ENCODE measurements at regions not wholly inside any gene's neighbourhood (a gene's known extent, or its start where the extent isn't known, plus 50 kb on each side); places are given as distances from the start of the nearest gene placed in this dataset.

DNA sequence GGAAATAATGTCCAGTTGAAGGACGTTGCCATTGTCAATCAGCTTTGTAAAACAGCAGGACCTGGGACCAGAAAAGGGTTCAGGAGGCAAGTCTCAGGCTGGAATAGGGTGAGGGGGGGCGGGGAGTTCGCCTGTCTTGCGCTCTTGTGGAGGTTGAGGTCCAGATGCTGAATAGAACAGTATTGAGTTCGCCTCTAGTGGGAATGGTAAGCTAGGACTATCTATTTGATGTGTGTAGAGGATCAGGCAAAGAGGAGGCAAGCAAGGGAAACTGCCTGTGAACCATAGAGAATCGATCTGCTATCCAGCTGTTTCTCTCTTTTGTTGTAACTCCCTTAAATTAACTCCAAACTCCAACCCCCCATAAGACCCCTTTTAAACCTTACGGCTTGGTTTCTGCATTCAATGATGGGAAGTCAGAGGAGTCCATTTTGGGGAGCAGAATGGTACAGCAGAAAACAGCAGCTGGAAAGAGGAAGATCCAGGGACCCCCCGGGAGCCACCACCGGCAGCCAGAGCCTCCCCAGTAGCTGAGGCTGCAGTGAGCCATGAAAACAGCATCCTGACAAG lies 133.7 kb downstream of the SLC28A3 start:
- TF ChIP-seq, protein P1, sequence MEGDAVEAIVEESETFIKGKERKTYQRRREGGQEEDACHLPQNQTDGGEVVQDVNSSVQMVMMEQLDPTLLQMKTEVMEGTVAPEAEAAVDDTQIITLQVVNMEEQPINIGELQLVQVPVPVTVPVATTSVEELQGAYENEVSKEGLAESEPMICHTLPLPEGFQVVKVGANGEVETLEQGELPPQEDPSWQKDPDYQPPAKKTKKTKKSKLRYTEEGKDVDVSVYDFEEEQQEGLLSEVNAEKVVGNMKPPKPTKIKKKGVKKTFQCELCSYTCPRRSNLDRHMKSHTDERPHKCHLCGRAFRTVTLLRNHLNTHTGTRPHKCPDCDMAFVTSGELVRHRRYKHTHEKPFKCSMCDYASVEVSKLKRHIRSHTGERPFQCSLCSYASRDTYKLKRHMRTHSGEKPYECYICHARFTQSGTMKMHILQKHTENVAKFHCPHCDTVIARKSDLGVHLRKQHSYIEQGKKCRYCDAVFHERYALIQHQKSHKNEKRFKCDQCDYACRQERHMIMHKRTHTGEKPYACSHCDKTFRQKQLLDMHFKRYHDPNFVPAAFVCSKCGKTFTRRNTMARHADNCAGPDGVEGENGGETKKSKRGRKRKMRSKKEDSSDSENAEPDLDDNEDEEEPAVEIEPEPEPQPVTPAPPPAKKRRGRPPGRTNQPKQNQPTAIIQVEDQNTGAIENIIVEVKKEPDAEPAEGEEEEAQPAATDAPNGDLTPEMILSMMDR (IDR thresholded peaks at IDR 0.05; ENCODE audit: extremely low read depth, low read depth, low read length), result no peak
- Histone ChIP-seq H3K36me3 (ENCODE audit: insufficient read depth, low read length) (no peaks in the 10 kb centered on the region), H2AFZ (ENCODE audit: low read length) (no peak overlapping the region), H4K20me1 (ENCODE audit: insufficient read depth, low read length) (no peaks in the 10 kb centered on the region), H3K27ac (ENCODE audit: low read depth, low read length) (no peak overlapping the region), H3K4me1 (ENCODE audit: insufficient read depth, low read length) (no peaks in the 10 kb centered on the region), H3K4me3 (ENCODE audit: insufficient read depth, low read length) (no peak overlapping the region), H3K9me3 (ENCODE audit: low read depth, low read length) (no peaks in the 10 kb centered on the region), H3K79me2 (ENCODE audit: insufficient read depth, low read length) (no peaks in the 10 kb centered on the region), H3K4me2 (ENCODE audit: insufficient read depth, low read length) (no peak overlapping the region), H3K27me3 (ENCODE audit: insufficient read depth, low read length) (no peaks in the 10 kb centered on the region)
- no peak for DNase-seq (ENCODE audit: insufficient read length, low spot score, missing footprints)

DNA sequence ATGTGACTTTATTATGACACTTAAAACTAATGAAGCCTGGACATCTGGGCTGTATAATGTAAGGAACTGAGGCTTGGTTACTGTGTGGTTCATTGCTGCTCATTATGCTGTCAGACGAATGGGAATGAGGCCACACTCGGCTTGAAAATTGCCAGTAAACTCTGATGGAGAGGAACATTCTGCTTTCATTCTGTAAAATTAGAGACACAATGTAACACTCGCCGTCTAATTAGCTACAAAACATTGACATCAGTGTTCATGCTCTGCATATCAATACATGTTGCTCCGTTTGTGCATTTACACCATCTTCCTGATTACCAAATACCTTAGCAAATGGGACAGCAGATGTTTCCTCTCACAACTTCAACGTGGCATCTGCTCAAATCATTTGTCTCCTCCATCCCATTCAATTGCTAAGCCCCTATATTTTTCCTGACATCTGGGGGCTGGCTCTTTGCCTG lies 133.0 kb downstream of the SLC28A3 start:
- Histone ChIP-seq H4K20me1 (ENCODE audit: insufficient read depth, low read length) (no peaks in the 10 kb centered on the region), H3K27ac (ENCODE audit: low read depth, low read length) (no peak overlapping the region), H3K27me3 (ENCODE audit: insufficient read depth, low read length) (no peaks in the 10 kb centered on the region), H3K79me2 (ENCODE audit: insufficient read depth, low read length) (no peaks in the 10 kb centered on the region), H3K36me3 (ENCODE audit: insufficient read depth, low read length) (no peaks in the 10 kb centered on the region), H3K4me1 (ENCODE audit: insufficient read depth, low read length) (no peaks in the 10 kb centered on the region), H3K4me2 (ENCODE audit: insufficient read depth, low read length) (no peak overlapping the region), H3K9me3 (ENCODE audit: low read depth, low read length) (no peaks in the 10 kb centered on the region), H2AFZ (ENCODE audit: low read length) (peak overlapping the region; percentile 6), H3K4me3 (ENCODE audit: insufficient read depth, low read length) (no peak overlapping the region)
- peak; percentile 27 for DNase-seq (ENCODE audit: insufficient read length, low spot score, missing footprints)
- TF ChIP-seq, protein P1 (IDR thresholded peaks at IDR 0.05; ENCODE audit: extremely low read depth, low read depth, low read length), result no peak

DNA sequence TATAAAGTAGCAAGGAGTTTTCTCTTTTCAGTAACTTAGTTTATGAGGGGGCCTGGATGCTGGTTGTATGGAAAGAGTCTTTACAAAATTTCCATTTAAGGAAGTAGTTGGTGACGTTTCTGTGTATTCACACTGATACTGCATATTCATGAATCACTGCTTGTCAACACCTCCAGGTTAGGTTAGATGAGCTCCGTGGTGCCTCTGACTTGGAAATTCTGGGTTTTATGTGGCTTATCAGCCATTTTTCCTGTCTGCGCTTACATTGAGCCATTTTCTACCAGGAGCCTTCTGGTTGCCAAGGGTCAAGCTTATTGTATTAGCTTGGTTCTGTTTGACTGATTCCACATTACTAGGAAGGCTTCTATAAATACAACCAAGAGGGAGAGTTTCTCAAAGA lies 128.3 kb downstream of the SLC28A3 start:
- no peaks in the 10 kb centered on the region for H3K27me3 ChIP-seq (ENCODE audit: insufficient read depth, low read length)
- H3K4me1 ChIP-seq (ENCODE audit: insufficient read depth, low read length), result no peaks in the 10 kb centered on the region
- H3K4me3 ChIP-seq (ENCODE audit: insufficient read depth, low read length), result no peak overlapping the region
- no peaks in the 10 kb centered on the region for H3K79me2 ChIP-seq (ENCODE audit: insufficient read depth, low read length)
- H3K9me3 ChIP-seq (ENCODE audit: low read depth, low read length), result no peaks in the 10 kb centered on the region
- no peaks in the 10 kb centered on the region for H4K20me1 ChIP-seq (ENCODE audit: insufficient read depth, low read length)
- H3K27ac ChIP-seq (ENCODE audit: low read depth, low read length), result no peak overlapping the region
- DNase-seq (ENCODE audit: insufficient read length, low spot score, missing footprints), result no peak
- H3K4me2 ChIP-seq (ENCODE audit: insufficient read depth, low read length), result no peak overlapping the region
- TF ChIP-seq, protein P1 (IDR thresholded peaks at IDR 0.05; ENCODE audit: extremely low read depth, low read depth, low read length), result no peak
- no peaks in the 10 kb centered on the region for H3K36me3 ChIP-seq (ENCODE audit: insufficient read depth, low read length)
- no peak overlapping the region for H2AFZ ChIP-seq (ENCODE audit: low read length)

DNA sequence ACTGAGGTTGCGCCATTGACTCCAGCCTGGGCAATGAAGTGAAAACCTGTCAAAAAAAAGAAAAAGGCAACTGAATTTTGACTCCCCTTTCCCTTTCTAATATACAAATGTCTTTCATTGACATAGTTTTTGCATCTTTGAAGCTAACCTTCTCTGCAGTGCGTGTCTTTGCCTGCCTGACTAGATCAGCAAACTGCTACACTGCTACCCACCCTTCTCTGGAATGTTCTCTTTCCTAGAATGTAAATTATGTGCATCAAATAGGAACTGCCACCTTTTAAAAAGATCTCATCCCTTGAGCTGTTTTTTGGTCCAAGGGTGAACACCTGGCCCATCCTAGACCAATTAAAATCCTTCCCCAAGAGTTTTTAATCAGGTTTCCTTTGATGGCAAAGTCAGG lies 127.6 kb downstream of the SLC28A3 start:
- TF ChIP-seq, protein P1 (IDR thresholded peaks at IDR 0.05; ENCODE audit: extremely low read depth, low read depth, low read length), result no peak
- Histone ChIP-seq H3K9me3 (ENCODE audit: low read depth, low read length) (no peaks in the 10 kb centered on the region), H3K4me1 (ENCODE audit: insufficient read depth, low read length) (no peaks in the 10 kb centered on the region)

More for the DNA sequence above, 127.6 kb downstream of the SLC28A3 start:
- no peak for DNase-seq (ENCODE audit: insufficient read length, low spot score, missing footprints)
- Histone ChIP-seq H3K79me2 (ENCODE audit: insufficient read depth, low read length) (no peaks in the 10 kb centered on the region), H3K4me2 (ENCODE audit: insufficient read depth, low read length) (no peak overlapping the region), H3K27ac (ENCODE audit: low read depth, low read length) (no peak overlapping the region), H4K20me1 (ENCODE audit: insufficient read depth, low read length) (no peaks in the 10 kb centered on the region), H3K36me3 (ENCODE audit: insufficient read depth, low read length) (no peaks in the 10 kb centered on the region), H3K27me3 (ENCODE audit: insufficient read depth, low read length) (no peaks in the 10 kb centered on the region), H2AFZ (ENCODE audit: low read length) (no peak overlapping the region), H3K4me3 (ENCODE audit: insufficient read depth, low read length) (no peak overlapping the region)

Measured in osteoblast (primary cell).